HG03558 (cell line): ENCODE measurements at regions not wholly inside any gene's neighbourhood (a gene's known extent, or its start where the extent isn't known, plus 50 kb on each side); places are given as distances from the start of the nearest gene placed in this dataset.
"Not testable (repeated sequence)": the region's sequence is repeated elsewhere in the genome, so short reads cannot be mapped to it uniquely, and the experiment has no call there.

Experiments
- ATAC-seq: cut with Tn5 transposase; IDR thresholded peaks from one replicate; pipeline ENCODE4 v1.9.1; 2021; ENCODE audit warnings: moderate number of reproducible peaks; ENCODE audit not compliant: unreplicated experiment; ENCODE audit errors: extremely low read depth

GRCh38 chr18:22828583-22828982 lies 104.5 kb upstream of the RBBP8 start:
- not testable (repeated sequence) for ATAC-seq

DNA sequence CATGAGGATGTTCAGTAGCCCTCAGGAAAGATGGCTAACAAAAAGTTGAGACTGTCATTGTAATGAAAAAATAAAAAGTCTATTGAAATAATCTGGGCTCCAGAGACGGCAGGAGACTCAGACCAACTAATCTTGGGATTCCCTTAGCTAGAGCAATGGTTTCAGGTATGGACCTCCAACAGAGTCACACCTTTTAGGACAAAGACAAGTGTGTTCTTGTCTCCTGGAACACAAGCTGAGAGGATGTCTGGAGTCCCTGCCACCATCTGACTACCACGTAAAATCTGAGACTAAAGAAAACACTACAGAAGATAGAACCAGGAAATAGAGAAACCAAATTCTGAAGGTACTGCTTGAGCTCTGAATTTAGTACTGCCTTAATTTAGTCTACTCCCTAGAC lies 103.3 kb upstream of the RBBP8 start:
- ATAC-seq = no peak

- ATAC-seq = no peak
These were observed 102.6 kb upstream of the RBBP8 start for GRCh38 chr18:22830511-22830910.

GRCh38 chr18:22831441-22831904 lies 101.7 kb upstream of the RBBP8 start:
- no peak for ATAC-seq

DNA sequence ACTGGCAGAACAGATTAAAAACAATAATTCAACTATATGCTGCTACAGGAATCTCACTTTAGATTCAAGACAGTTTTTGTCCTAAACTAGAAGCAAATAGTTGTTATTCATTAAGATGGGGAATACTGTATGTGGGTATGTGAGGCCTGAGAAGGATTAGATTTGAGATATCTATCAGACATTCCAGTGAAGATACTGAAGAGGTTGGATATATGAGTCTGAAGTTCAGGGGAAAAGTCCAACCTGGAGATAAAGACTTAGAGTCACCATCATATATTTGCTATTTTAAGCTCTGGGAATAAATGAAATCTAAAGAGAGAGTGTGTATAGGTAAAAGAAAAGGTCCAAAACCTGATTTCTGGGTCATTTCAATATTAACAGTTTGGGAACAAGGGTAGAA lies 96.2 kb upstream of the RBBP8 start:
- no peak for ATAC-seq

DNA sequence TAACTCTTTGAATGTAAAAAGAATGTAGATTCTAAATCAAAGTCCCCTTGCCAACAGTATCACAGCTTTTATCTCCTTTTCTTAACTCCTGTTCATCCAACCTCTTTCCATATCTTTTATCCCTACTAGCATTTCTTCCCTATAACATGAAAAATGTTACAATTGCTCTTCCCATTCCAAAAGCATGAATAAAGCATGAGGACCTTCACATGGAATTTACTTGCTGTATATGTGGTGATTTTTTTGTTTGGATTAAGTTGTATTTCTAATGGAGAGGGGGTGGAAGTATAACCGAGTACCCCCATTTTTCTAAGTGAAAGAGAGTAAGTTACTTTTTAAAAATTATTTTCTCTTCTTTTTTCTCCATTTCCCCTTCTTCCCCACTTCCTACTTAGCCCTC lies 94.9 kb upstream of the RBBP8 start:
- no peak for ATAC-seq

DNA sequence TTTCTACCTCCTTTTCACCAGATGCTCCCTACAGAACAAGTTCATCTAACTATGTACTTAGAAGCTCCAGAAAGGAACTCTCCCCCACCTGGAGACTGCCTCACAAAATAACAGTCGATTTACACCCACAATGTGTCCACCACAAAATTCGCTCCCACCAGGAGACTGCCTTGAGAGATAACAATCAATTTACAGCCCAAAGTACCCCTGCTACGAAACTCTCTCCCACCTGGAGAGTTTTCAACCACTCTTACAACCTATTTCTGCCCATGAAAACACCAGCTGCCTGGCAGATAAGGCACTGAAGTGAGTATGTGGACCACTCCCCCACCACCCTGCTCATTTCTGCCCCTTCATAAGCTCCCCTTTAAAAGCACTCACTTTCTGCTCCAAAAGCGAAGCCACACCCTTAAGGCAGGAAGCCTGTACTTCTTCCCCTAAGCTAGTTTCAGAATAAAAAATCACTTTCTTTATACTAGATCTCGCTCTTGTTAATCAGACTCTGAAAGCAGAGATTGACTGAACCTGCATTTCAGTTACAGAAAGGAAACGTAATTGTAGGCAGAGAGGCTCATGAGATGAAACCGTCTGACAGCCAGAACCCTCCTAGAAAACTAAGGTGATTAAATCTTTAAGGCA lies 94.4 kb upstream of the RBBP8 start:
- ATAC-seq = no peak

GRCh38 chr18:22839340-22839821 lies 93.7 kb upstream of the RBBP8 start:
- ATAC-seq = no peak

DNA sequence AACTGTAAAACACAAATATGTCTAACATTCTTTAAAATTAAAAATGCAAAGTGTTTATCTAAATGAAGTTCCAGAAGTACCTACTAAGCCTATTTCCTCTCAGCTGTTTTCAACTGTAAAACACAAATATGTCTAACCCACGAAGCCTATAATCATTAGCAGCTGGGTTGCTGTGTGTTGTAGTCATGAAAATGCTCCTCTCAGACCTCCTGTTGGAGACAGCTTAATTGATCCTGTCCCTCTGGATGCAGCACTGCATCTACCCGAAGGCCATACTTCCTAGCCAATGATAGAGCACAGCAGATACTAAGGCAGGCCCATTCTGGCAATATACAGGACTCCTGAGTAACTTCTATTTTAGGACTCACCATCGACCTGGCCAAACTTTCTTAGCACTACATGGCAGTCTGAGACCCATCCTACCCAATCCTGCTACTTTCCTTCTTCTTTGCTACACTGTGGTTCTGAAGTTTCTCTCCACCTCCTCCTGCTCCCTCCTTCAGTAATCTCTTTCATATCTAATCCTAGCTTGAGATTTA lies 92.5 kb upstream of the RBBP8 start:
- no peak for ATAC-seq

GRCh38 chr18:22841840-22842239 lies 91.3 kb upstream of the RBBP8 start:
- no peak for ATAC-seq

DNA sequence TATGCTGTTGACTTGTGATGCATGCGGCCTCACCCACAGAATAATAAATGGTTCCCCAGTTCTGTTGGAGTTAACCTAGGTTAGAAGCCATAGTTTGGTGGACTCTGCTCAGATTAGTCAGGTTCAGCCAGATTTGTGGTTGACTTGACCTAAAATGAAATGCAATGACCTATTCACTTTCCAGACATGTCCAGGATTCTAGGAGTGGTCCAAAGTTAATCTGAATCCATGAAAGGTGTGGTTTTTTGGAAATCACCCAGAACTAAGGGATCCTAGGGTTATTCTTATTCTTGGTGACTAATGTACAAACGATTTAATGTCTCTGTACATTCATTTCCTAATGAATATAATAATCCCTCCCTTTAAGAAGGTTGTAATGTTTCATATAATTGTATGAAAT lies 88.9 kb upstream of the RBBP8 start:
- ATAC-seq = no peak

DNA sequence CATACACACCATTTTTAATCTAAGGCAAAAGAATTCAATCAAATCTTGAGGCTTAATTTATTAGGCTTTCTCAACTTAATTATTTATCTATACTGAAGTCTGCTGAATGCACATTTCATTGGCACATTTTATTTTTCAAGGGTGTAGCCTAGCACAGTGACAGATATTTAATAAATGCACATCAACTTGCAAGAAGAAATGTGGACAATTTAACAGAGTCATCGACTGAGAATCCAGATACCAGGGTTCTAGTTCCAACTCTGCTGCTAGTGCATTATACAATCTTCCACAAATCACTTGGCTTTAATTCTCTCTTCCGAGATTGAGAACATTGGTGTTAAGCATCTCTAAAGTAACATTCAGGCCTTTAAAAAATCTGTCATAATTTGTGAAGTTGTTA lies 88.5 kb upstream of the RBBP8 start:
- no peak for ATAC-seq

DNA sequence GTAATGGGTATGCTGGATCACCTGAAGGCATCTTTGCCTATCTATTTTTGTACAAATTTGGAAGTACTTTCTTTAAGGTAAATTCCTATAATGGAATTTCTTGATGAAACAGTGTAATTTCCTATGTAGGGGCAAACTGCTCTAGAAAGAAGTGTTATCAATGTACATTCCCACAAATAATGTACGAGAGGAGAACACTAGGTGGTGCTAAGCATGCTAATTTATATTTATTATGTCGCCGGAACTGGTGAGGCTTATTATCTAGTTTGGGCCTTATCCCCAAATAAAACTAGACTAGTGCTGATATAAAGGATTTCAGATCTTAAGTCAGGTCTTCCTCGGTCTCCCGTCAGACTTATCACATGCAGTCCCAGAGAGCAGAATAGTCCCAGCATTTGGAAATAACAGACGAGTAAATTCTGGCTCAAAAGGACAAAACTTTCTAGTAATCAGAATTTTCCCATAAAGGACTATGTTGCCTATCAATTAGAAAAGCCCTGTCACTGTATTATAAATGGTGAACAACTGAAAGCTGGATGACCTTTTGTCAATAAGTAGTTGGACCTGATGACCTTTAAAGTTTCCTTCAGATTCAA lies 86.9 kb upstream of the RBBP8 start:
- ATAC-seq = no peak

GRCh38 chr18:22846697-22847096 lies 86.4 kb upstream of the RBBP8 start:
- no peak for ATAC-seq

- no peak for ATAC-seq
These were observed 85.7 kb upstream of the RBBP8 start for GRCh38 chr18:22847392-22847791.

GRCh38 chr18:22847867-22848451 lies 85.2 kb upstream of the RBBP8 start:
- ATAC-seq = no peak

- ATAC-seq = no peak
These were observed 84.5 kb upstream of the RBBP8 start for GRCh38 chr18:22848615-22849014.

DNA sequence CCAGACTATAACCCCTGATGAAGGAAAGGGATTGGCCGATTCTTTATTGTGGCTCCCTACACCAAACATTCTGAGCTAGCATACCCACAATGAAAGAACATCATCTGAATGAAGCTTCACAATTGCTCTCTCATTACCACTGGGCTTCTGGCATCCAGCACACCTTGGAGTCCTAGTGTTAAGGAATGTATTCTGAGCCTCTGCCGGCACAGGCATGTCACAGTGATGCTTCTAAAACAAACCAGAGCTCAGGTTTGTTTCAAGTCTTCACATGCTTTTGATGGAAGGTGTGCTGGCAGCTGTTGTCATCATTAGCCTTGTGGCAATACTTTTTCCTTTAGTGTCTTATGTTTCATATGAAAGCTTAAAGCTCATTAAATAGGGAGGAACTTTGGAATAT lies 76.3 kb upstream of the RBBP8 start:
- no peak for ATAC-seq

GRCh38 chr18:22858121-22858520 lies 75.0 kb upstream of the RBBP8 start:
- ATAC-seq = no peak

DNA sequence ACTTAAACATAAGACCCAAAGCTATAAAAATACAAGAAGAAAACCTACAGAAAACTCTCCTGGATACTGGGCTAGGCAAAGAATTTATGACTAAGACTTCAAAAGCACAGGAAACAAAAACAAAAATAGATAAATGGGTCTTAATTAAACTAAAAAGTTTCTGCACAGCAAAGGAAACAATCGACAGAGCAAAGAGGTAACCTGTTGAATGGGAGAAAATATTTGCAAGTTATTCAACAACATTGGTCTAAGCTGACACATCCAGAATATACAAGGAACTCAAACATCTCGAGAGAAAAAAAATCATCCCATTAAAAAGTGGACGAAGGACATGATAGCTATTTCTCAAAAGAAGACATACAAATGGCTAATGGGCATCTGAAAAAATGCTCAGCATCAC lies 72.3 kb upstream of the RBBP8 start:
- ATAC-seq = no peak

DNA sequence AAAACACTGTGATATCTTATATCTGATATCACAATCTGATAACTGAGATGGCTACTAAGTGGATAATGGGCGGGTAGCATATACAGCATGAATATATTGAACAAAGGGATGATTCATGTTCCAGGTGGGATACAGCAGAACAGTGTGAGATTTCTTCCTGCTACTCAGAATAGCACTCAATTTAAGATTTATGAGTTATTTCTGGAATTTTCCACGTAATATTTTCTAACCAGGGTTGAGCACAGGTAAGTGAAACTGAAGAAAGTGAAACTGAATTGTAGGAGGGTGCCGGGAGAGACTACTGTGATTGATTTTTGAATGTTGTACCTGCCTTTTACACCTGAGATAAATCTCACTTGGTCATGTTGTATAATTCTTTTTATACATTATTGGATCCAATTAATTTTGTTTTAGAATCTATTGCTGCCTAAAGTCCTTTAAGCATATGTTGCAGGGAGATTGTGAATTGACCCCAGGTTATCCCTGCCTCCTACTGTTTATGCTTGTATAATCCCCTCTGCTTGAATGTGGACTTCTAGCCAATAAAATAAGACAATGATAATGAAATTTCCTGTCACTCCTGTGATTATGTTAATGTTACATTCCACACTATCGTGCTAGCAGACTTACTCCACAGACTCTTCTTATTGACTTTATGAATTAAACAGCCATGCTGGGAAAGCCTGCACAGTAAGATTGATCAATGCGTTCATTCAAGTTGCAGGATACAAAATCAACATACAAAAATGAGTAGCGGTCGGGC lies 67.6 kb upstream of the RBBP8 start:
- no peak for ATAC-seq
